ENCODE measurements at regions not wholly inside any gene's neighbourhood (a gene's known extent, or its start where the extent isn't known, plus 50 kb on each side); places are given as distances from the start of the nearest gene placed in this dataset.

DNA sequence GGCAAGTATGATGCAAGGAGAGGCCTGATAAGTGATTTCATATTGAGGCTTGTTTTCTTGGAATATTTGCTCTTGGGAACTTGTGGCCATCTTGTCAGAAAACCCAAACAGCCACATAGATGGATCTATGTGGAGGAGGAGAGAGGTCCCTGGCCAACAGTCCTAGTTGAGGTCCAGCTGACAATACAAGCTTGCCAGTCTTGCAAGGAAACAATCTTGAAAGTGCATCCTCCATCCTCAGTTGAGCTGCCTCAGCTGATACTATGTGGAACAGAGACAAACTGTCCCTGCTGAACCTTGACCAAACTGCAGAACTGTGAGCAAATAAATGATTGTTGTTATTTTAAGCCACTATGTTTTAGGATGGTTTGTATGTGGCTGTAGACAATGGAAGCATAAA is 146.4 kb downstream of the TMX1 start:
- H3K27ac ChIP-seq: no peak overlapping the region
- no peaks in the 10 kb centered on the region for H3K27me3 ChIP-seq (ENCODE audit: low read depth)
- no peaks in the 10 kb centered on the region for H3K36me3 ChIP-seq
- H3K4me3 ChIP-seq: no peak overlapping the region
- H3K9me3 ChIP-seq: no peaks in the 10 kb centered on the region
- ATAC-seq (no peak), DNase-seq (no peak)
- intact Hi-C loops (cut with DNase I): no loop called here
- TF ChIP-seq, protein P1, sequence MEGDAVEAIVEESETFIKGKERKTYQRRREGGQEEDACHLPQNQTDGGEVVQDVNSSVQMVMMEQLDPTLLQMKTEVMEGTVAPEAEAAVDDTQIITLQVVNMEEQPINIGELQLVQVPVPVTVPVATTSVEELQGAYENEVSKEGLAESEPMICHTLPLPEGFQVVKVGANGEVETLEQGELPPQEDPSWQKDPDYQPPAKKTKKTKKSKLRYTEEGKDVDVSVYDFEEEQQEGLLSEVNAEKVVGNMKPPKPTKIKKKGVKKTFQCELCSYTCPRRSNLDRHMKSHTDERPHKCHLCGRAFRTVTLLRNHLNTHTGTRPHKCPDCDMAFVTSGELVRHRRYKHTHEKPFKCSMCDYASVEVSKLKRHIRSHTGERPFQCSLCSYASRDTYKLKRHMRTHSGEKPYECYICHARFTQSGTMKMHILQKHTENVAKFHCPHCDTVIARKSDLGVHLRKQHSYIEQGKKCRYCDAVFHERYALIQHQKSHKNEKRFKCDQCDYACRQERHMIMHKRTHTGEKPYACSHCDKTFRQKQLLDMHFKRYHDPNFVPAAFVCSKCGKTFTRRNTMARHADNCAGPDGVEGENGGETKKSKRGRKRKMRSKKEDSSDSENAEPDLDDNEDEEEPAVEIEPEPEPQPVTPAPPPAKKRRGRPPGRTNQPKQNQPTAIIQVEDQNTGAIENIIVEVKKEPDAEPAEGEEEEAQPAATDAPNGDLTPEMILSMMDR (IDR thresholded peaks at IDR 0.05): no peak
- H3K4me1 ChIP-seq: peaks cover 16% of the 10 kb centered on the region

DNA sequence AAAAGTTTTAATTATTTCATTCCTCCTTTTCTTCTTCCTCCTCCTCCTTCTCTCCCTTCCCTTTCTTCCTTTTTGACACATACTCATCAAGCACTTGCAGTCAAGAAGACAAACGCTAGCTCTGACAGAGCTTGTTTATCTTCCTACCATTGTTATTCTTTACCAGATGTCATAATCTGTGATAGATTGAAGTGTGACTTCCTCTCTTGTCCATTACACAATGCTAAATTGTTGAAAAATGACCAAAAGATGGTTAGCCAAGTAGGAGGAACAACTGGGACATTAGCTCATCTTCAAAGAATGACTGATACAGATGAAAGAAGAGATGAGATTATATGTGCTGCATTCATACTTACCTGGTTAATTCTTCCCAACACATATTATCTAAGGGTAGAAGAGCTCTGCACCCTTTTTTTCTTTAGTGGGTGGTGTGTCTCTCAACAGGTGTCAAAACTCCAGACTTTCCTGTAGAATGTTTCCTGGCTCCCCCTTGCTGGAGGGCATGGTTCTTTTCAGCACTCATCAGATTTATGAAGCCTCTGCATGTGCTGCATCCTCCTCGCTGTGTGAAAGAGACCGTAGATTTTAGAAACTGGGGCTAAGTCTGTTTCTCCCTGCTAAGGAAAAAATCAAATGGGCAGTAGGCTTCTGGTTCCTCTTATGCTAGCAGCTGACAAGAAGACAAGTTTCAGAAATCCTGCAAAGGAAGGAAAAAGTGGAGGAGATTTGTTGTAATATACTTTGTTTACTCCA is 147.1 kb downstream of the TMX1 start:
- Histone ChIP-seq H3K9me3 (no peaks in the 10 kb centered on the region), H3K4me1 (peaks cover 14% of the 10 kb centered on the region), H3K27ac (peak overlapping the region; percentile 7), H3K4me3 (no peak overlapping the region), H3K27me3 (ENCODE audit: low read depth) (no peaks in the 10 kb centered on the region), H3K36me3 (no peaks in the 10 kb centered on the region)
- intact Hi-C loops (cut with DNase I): no loop called here
- peak in 1 of 2 donors; percentile 29 for ATAC-seq
- TF ChIP-seq, protein P1 (IDR thresholded peaks at IDR 0.05): no peak
- no peak for DNase-seq

DNA sequence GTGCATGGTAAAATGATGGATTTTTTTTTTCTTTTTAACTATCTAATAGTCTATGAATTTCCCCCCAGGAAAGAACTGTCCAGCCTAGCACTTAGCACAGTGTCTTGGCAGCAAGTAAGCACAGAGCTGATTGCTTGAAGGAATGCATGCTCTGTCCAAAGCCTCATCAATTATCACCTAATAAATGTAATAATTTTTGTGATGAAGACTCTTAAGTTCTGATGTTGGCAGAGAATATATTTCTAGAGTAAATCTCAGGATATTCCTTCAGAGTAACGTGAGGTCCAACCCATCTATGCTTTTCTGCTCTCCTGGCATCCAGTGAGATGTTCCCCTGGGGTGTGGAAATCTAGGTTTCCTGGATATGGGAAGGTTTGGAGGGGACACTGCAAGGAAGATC is 152.4 kb downstream of the TMX1 start:
- intact Hi-C loops (cut with DNase I): no loop called here
- DNase-seq (no peak), ATAC-seq (no peak)
- Histone ChIP-seq H3K4me1 (peaks cover 21% of the 10 kb centered on the region), H3K36me3 (no peaks in the 10 kb centered on the region), H3K27ac (no peak overlapping the region), H3K27me3 (ENCODE audit: low read depth) (no peaks in the 10 kb centered on the region), H3K9me3 (no peaks in the 10 kb centered on the region), H3K4me3 (no peak overlapping the region)
- TF ChIP-seq, protein P1 (IDR thresholded peaks at IDR 0.05): no peak

DNA sequence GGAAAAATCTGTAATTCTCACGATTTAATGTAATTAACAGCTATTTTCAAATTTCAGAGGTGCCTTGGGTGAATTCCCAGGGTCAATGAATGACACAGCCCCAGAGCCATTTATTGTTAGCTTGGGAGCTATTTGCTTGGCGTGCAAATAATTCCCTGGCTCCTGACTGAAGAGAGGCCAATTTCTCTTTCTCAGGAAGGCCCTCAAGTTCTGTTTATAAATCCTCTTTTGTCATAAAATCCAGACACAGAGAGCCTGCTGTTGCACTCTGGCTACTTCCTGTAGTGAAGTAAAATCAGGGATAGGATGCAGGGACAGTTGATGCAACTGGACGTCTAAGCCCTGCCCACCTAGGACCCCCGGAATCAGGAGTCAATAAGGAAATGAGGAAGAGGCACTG is 154.3 kb downstream of the TMX1 start:
- intact Hi-C loops (cut with DNase I): no loop called here
- H3K4me1 ChIP-seq: peaks cover 20% of the 10 kb centered on the region
- ATAC-seq: no peak
- no peaks in the 10 kb centered on the region for H3K36me3 ChIP-seq
- peak overlapping the region; percentile 62 for H3K27ac ChIP-seq
- H3K27me3 ChIP-seq (ENCODE audit: low read depth): no peaks in the 10 kb centered on the region
- TF ChIP-seq, protein P1 (IDR thresholded peaks at IDR 0.05): no peak
- H3K4me3 ChIP-seq: no peak overlapping the region
- H3K9me3 ChIP-seq: no peaks in the 10 kb centered on the region
- no peak for DNase-seq

DNA sequence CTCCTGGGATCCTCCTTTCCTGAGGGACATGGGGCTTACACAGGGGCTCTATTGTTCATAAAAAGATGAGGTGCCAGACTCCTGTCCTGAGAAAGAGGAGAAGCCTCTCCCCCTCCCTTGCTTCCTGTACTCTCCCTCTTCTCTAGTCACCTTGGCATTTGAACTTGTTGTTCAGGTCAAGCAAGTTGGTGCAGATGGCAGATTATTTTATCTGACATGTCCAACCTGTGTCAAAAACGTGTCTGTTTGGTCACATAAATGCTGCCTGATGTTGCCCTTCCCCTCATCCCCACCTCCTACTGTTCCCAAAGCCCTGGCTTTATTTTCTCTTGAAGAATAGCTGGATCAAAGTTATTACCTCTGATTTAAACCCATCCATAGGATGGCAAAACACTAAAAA is 154.8 kb downstream of the TMX1 start:
- Histone ChIP-seq H3K9me3 (no peaks in the 10 kb centered on the region), H3K27ac (peak overlapping the region; percentile 62), H3K4me1 (peaks cover 20% of the 10 kb centered on the region), H3K27me3 (ENCODE audit: low read depth) (no peaks in the 10 kb centered on the region), H3K36me3 (no peaks in the 10 kb centered on the region), H3K4me3 (no peak overlapping the region)
- TF ChIP-seq, protein P1 (IDR thresholded peaks at IDR 0.05): no peak
- ATAC-seq (no peak), DNase-seq (no peak)
- intact Hi-C loops (cut with DNase I): no loop called here
